Activated CD4-positive, CD25-positive, alpha-beta regulatory T cell treated with anti-CD3 and anti-CD28 coated beads, Interleukin-2, amount 50 U/mL, for 24 hours (primary cell): ENCODE measurements at regions not wholly inside any gene's neighbourhood (a gene's known extent, or its start where the extent isn't known, plus 50 kb on each side); places are given as distances from the start of the nearest gene placed in this dataset.

Experiments
- ATAC-seq, 2 donors: fragments of 150-1000 bp; cut with Tn5 transposase; one replicate each; pipeline ENCODE4 v1.10.0; 2021; ENCODE audit warnings: mild to moderate bottlenecking in 1 of 2, moderate library complexity in 1 of 2

- ATAC-seq, result peak in 1 of 2 donors; percentile 56
Measured at GRCh38 chr7:26101361-26102151, 50.4 kb upstream of the NFE2L3 start.

GRCh38 chr7:26102176-26102575 lies 49.8 kb upstream of the NFE2L3 start:
- ATAC-seq, result no peak
